Right renal pelvis (tissue), 4 donors: ENCODE measurements at regions not wholly inside any gene's neighbourhood (a gene's known extent, or its start where the extent isn't known, plus 50 kb on each side); places are given as distances from the start of the nearest gene placed in this dataset.
A peak's percentile ranks its signal among the peaks of the same experiment; 100 is the strongest.

Experiments
- DNase-seq, 4 donors: peaks; one replicate each; pipeline ENCODE4 v3.0.0-alpha.2; 2013; ENCODE audit warnings: low read depth in 4 of 4, low spot score in 3 of 4, missing footprints in 1 of 4

DNA sequence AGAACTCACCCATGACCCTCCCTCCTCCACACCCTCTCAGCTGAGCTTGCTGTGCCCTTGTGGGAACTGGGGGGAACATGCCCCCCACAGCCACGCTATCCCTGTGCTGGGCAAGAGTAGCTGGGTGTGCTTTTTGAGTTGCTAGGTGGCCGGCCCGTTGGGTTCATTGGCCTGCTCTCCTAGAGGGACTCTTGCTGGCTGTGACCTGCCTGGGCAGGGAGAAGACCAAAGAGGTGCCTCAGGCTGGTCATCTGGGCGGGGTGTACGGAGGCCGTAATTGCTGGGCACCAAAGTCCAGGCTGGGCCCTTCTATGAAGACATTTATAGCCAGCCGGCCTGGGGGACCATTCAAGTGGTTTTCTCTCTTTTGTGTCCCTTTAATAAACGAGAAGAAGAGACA, 138.3 kb upstream of the ZBTB40 start:
- no peak for DNase-seq

DNA sequence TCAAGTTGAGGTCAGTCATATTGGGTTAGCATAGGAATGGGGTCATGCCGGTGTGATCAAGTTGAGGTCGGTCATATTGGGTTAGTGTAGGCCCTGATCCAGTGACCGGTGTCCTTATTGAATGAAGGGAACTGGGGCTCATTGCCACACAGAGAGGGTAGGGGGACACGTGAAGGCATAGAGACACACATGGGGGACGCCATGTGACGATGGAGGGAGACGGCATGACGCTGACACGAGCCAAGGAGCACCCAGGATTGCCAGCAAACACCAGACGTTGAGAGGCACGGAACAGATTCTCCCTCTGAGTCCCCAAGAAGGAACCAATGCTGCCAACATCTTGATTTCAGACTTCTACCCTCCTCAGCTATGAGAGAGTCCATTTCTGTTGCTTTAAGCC, 136.9 kb upstream of the ZBTB40 start:
- no peak for DNase-seq

DNA sequence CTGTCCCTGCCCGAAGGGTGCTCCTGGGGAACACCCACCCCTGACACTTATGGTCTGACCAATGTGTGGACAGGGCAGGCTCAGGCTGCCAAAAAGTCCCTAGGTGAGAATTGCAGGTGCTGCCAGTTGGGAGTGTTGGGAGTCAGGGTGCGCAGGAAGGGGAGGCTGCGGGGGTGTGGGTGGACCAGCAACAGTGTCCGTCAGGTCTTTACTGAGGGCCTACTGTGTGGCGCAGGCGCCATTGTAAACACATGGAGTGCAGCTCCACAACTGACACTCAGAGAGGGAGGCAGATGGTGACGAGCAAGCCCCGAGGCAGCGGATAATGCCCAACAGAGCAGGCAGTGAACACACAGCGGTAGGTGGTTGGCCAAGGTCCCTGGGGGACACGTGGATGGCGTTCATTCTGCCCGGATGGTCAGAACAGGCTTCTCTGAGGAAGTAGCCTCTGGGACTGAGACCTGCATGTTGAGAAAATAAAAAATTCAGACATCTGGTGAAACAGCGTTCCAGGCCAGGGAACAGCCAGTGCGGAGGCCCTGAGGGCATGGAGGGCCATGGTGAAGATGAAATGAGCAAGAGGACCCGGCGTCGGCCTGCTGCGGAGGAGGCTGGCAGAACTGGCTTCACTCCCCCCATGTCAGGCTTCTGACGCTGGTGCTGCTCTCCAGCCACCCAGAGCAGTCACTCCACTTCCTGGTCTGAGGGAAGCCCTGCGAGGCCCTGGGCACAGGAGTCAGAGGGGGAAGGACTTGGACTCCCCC, 136.2 kb upstream of the ZBTB40 start:
- DNase-seq, result no peak

DNA sequence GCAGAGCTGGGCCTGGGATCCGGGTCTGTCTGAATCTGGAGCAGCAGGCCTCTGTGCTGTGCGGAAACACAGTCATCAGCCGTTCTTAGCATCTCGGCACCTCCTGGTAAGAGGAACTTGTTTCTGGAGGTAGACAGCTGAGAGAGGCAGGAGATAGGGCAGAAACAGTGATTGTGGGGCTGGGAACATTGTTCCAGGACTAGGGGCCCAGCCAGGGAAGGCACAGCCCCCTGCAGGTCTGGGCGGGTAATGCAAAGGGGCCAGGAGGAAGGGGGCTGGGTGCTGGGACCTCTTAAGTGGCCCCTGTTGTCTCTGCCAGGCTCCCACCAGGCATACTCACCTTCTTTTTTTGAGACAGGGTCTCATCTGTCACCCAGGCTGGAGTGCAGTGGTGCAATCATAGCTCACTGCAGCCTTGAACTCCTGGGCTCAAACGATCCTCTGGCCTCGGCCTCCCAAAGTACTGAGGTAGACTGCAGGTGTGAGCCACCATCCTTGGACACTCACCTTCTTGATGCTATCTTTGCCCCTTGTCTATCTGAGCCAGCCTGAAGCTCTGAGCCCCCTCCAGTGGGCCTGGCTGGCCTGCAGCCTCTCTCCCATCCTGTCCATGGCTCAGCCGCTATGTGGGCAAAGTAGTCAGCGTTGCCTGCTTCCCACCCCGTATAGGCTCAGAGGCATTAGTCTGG, 134.3 kb upstream of the ZBTB40 start:
- no peak for DNase-seq

DNA sequence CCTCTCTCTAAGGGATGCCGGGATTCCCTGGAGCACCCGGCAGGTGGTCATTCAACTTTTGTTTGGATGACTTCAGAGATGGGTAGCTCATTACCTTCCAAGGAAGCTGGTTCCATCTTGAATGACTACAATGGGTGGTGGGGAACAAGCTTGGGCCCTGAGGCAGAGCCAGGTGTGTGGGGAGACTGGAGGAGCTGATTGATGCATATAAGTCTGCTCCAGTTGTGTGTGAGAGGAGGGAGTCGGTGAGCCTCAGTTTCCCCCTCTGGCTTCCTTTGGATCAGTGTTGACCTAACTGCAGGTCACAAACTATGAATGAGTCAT, 133.8 kb upstream of the ZBTB40 start:
- DNase-seq, result no peak

DNA sequence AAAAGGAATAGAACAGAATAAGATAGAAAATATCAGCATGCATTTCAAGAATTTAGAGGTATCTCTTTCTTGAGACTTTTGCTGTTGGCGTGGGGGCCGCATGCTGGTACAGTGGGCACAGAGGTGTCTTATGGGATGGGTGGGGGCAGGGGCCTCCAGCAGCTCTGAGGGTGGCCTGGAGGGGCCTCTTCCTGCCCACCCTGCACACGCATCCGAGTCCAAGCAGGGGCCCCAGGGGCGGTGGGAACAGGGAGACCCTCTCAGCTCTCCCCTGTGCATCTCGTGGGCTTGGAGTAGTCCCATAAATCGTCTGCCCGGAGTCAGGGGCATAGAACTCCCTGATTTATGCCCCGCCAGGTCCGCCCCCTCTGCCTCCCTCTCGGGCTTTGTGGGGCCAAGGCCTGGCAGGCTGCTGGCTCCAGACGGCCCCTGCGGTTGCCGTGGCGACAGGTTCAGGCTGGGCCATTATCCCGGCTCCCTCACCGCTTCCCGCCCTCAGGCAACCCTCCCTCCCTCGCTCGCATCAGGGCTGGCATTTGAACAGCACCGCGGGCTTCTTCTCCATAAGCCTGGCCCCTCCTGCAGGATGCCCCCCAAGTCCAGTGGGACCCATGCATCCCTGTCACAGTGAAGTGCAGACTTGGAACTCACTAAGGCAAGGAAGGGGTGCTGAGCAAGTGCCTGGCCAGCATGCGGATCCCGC, 133.2 kb upstream of the ZBTB40 start:
- DNase-seq, result peak; percentile 38 to 59 (median 49)

DNA sequence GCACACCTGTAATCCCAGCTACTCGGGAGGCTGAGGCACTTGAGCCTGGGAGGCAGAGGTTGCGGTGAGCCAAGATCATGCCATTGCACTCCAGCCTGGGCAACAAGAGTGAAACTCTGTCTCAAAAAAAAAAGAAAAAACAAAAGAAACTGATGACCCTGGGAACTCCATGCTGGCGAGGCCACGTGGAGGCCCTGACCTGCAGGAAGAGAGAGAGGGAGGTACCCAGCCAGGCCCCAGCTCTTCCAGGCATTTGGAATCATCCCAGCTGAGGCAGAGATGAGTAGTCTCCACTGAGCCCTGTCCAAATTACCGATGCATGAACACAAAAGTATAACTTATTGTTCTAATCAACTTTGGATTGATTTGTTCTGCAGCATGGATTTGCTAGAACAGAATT, 132.0 kb upstream of the ZBTB40 start:
- no peak for DNase-seq

DNA sequence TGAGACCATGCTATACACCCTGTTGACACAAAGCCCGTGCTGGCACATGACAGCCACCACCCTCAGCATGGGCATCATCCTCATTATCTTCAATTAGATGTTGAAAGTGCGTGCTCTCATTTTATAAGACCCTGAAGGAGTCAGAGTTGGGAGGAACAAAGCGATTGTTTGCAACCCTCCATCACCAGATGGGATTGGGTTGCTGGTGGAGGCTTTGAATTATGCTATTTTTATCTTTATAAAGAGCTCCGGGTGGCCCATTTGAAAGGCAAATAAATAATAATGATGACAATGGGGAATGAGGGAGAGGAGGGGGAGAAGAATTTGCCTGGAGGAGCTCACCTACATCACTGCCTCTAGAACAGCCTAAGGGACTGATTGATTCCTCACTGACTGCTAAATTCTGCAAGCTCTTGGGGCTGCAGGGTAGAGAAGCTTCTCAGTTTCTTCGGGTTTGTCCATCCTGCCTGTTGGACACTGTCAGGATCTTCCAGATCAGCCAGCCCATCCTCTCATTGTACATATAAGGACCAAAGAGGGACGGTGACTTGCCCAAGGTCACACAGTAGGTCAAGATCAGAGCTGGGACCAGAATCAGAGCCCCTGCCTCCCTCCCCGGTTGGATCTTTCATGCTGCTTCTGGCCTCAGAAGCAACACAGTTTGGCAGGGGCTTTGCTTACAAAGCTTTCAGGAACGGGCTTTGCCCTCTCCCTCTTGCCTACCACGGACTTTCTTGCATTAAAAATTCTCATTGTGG, 130.9 kb upstream of the ZBTB40 start:
- no peak for DNase-seq

DNA sequence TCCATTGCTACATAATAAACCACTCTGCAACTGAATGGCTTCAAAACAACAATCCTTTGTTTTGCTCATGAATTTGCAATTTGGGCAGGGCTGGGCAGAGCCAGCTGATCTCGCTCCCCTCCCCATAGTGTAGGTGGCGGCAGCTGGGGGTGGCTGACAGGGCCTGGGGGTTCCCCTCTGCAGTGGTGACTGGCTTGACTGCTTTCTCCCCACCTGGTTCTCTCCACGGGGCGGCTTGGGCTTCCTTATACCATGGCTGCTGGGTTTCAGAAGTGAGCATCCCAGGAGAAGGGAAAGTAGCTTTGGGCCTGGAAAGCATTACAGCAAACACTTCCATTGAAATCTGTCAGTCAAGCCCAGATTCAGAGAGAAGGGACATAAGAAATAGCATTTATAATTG, 129.7 kb upstream of the ZBTB40 start:
- no peak for DNase-seq

DNA sequence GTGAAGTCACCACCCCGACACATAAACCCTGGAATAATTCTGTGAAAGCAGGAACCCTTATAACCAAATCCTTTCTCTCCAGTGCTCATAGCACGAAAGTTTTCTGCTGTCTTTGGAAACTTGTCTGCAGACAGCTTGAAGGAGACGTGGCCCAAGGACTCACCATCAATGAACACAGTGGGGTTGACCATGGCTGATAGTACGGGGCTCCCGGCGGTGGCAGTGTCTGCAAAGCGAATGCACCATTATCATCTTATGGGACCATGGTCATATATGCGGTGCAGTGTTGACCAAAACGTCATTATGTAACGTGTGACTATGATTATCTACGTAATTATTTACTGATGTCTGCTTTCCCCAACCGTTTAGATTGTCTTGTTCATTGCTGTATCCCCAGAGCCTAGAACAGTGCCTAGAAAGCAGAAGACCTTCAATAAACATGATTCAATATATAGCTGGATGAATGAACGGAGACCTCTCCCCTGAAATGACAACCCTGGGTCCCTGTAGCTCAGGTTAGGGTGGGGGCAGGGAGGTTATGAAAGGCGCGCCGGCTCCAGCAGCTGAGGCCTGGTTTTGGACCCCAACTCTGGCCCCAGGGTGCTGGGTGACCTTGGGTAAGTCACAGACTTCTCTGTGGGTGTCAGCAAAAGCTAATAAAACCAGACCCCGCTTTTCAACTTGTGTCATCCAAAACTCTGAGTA, 128.4 kb upstream of the ZBTB40 start:
- DNase-seq, result no peak

DNA sequence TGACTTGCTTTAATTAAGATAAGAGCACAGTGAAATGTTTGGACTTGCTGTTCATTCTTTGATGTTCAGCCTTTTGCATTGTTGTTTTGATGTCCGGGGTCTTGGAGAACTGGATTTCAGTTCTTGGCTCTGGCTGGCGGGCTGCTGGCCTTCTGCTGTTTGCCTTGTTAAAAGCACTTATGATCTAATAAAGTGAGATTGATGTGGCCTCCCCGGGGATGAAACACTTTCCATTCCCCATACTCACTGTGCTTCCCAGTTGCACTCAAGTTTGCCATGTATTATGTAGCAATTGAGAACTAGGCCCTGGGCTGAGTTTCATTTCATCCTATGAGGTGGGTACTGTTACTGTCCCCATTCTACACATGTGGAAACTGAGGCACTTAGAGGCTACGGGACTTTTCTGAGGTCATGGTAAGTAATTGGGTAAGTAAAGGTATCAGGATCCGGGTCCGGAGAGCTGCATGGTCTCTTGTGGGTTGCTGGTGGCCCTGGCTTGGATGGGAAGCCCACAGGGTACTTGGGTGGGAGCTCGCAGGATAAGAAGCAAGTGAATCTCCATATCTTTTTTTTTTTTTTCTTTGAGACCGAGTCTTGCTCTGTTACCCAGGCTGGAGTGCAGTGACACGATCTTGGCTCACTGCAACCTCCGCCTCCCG, 127.7 kb upstream of the ZBTB40 start:
- DNase-seq, result no peak

DNA sequence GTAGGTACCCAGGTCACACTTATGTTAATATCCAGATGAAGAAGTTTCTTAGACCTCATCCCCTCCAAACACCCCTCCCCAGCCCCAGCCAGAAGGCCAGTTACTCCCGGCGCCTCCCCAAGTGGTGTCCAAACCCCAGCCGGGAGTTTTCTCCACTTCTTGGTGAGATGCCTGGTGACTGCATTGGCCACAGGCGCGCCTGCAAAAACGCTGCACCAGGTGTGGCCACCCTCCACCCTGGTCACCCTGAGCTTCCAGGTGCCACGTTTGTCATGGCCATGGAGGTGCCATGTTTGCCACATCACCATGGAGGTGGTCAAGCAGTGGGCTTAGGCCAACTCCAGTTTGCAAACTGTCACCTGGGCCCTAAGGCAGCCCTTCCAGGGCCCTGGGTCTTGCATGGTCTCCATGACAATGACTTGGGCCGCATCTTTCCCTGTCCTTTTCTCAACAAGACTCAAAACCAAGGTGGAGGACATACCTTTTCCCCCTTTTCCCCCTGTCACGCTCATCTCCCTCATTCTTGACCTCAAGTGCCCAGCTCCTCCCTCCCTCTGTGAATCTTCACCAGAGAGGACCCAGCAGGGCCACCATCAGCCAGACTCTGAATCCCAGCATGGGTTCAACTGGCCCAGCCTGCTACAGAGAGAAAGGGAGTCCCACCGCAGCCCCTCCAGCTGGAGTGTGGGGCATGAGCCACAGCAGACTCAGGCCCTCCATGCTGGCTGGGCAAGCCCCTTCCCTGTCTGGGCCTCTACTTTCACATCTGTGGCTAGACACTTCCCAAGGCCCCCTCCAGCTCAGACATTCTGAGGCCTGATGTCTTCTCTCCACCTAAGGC, 125.9 kb upstream of the ZBTB40 start:
- no peak for DNase-seq

DNA sequence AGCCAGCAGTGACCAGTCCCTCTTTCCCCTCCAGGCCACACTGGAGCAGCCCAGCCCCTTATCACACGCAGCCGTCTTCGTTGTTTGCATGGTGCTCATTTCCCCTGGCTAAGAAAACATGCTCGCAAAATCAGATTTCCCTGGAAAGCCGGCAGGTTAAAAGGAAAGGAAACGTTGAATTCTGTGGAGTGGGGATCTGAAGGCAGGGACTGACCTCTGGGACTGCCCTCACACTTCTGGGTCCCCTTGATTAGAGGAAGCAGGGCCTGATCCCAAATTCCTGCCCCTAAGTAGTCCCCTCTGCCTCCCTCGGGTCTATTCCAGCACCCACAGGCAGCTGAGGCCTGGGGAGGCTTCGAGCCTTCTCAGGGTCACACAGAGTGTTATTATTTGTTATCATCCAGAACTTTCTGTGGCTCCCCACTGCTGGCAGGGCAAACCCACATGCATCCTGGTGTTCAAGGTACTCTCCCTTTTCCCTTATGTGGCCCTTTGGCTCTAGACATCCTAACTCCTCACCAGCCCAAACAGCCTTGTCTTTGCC, 125.2 kb upstream of the ZBTB40 start:
- no peak for DNase-seq

DNA sequence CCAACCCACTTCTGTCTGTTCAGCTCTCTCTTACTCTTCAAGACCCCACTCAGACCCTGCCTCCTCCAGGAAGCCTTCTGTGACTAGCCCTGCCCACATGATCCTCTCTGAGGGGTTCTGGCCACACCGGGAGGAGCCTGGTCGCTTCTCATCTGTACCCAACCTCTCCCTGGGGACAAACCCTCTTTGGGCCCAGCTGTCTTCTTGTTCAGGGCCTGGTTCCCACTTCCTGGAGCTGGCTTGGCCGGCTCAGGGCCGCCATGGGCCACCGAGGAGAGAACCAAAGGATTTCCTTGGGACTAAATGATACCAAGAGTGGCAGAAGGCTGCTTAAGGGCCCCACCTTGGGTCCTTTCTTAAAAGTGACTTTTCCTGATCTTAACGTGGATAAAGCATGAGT, 124.7 kb upstream of the ZBTB40 start:
- no peak for DNase-seq

DNA sequence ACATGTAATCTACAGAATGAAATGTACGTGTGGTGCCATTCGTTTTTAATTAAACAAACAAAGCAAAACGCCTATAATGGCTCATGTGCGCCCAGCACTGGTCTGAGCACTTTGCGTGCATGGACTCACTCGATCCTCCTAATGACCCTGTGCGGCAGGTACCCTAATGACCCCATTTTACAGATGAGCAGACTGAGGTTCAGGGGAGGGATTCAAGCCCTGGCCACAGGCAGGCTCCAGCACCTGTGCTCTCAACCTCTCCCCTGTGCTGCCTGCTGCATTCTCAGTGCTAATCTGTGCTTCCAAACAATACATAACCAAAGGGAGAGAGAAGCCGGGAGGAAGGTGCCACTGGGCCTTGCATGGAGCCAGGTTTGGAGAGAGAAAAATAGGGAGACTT, 124.2 kb upstream of the ZBTB40 start:
- DNase-seq, result no peak

DNA sequence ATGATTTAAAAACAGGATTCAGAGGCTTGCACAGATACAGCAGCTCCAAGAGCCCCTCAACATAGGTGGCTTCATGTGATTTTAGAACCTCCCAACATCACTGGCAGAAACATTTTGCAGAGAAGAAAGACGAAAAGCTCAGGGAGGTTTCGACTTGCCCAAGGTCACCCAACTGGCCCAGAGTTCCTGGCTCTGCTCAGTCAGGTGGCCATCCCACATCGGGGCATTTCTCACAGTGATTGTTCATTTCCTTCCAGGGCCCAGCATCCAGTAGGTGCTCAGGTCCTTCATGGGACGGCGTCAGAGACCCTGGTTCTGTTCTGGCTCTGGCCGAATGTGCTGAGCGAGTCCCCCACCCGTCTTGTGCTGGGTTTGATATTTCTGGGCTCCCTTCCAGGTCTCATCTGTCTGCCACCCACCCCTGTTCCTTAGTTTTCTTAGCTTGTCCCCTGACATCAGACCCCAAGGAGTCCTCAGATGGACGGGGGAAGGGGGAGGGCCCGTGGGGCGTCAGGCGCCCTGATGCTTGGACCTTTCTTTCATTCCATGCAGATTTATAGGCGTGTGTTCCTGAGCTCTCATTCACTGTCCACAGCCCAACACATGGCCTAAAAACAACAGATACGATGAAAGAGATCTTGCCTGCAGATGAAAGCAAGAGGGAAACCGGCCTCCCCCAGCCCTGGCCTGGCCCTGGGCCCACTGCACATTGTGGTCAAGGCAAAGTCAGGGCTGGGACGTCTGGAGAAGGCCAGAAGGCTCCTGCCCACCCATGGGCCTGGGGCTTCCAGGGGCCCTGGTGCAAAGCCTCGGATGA, 123.1 kb upstream of the ZBTB40 start:
- no peak for DNase-seq

DNA sequence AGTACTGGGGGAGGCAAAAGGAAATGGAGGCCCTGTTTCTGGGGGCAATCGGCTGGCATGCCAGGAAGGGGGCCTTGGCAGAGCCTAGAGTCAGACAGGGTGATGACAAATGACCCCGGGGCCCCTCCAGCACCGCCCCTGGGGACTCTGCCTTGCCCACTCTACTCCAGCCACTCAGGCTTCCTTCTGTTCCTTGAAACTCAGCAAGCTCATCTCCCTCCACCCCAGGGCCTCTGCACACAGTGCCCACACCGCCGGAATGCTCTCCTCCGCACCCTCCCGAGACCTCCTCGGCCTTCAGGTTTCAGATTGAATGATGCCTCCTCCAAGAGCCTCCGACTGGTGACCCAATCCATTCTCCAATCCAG, 122.5 kb upstream of the ZBTB40 start:
- no peak for DNase-seq

DNA sequence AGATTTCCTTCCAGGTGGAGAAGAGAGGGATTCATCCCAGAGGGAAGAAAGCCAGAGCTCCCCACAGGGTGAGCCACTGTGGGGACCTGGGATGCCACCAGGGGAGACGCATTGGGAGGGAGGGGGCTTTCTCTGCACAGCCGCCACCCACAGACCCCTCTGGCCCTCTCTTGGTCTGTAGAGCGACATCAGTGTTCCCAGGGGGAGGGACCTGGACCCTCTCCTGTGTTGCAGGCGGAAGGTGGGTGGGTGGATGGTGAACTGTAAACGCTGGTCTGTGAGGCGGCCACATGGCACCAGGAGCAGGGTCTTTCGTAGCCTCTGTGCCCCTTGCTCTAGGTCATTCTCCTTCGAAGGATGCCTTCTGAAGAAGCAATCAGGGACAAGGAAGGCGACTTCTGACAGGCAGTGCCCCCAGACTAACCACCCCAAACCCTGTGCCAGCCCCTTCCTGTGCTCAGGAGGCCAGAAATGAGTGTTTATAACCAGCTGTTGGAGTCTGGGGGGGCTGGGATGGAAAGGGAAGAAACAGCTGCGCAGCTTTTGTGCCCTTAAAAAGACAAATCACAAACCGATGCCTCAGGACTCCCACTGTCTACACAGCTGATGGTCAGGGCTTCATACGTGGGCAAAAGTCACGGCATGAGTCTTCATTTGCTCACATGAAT, 121.4 kb upstream of the ZBTB40 start:
- no peak for DNase-seq
